Stimulated activated CD4-positive, alpha-beta T cell treated with anti-CD3 and anti-CD28 coated beads, Interleukin-1b, Interleukin-23, amount 100 ng/mL, for 48 hours (primary cell): ENCODE measurements at regions not wholly inside any gene's neighbourhood (a gene's known extent, or its start where the extent isn't known, plus 50 kb on each side); places are given as distances from the start of the nearest gene placed in this dataset.

Source experiments
- DNase-seq: peaks from one replicate; pipeline ENCODE4 v3.0.0-alpha.2; 2020

DNA sequence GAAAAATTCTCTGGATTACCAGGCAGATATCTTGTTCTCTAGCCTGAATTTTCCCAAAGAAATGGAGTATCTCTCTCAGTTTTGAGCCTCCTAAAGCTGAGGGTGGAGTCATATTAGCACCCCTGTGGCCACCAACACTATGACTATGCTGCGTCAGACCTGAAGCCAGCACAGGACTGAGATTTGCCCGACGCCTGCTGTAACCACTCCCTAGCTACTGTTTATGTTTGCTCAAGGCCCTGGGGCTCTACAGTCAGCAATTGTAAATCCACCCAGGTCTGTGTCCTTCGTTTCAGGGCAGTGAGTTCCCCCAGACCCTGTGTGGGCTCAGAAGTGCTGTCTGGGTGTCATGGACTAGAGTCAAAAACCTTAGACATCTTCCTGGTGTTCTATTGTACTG lies 61.4 kb downstream of the ZXDA start:
- no peak for DNase-seq

DNA sequence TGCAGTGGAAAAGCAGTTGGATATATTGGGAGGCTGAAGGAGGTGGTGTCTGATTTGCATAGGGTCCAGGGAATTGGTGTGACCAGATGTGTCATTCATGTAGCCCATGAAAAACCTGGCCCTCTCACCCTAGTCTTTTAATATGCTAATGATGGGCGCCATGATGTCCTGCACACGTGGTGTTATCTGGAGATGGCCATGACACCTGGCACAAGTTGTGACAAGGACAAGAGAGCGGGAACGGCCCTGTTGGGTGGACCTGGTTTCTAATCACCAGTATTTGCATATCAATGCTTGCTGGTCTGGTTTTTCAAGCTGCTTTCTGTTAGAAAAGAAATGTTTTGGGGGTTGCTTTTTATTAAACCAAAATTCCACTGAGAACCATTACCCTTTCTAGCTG lies 87.4 kb downstream of the ZXDA start:
- DNase-seq = no peak

DNA sequence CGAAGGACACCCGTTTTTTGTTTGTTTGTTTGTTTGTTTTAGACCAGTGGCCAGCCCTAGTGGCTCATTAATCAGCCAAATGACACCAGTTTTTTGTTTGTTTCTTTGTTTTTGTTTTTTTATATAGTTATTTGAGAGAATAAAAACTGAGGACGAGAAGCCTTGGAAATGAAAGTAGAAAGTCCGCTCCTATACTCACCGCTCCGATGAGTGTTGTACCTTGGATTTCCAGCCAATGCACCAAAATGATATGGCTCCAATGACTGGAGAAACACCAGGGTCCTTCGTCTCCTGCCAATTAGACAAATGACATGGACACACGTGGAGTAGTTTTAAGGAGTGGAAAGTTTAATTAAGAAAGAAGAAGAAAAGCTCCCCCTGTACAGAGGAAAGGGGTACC lies 87.9 kb downstream of the ZXDA start:
- no peak for DNase-seq

DNA sequence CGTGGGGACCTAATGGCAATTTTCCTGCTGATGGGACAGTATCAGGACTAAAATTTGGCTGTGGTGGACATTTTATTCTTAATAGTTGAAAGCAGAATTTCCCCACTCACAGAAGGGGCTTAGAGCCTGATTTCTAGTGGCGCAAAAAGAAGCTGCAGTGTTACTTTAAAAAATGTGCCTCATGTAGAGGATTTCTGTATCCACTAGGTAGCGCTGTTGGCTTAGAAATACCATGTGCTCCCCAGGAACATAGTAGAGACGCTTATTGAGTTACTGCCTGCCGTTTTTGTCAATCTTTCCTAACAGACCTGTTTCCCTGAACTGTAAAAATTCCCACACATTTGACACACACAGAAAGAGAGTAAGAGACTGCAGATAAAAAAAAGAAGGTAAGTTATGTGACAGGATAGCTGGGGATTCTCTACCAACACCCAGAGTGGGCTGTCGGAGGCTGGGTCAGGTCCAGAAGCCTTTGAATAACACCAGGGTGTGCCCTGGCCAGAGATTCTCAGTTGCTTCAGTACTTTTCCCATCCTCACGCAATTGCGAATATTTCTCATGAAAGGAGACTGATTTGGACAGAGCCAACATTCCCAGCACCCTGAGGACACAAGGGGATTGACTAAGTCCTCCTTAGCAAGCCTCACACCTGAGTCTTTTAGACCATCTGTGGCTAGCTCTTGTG lies 88.4 kb downstream of the ZXDA start:
- peak; percentile 2 for DNase-seq

DNA sequence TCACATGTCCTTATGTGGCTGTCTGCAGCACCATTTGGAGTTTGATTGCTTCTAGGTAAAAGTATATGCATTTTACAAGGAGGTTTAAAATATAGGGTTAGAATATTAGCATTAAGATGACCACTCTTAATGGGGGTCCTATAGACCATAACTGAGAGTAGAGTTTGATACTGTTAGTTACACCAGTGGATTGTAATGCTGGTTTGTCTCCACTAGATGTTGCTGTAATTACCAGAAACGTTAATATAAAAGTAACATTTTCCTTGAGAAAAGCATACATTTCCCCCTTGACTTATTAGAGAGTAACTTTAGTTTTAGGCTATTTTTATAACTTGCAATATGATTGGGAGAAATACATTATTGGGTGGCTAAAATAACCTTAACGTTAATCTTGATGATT lies 93.0 kb downstream of the ZXDA start:
- no peak for DNase-seq

DNA sequence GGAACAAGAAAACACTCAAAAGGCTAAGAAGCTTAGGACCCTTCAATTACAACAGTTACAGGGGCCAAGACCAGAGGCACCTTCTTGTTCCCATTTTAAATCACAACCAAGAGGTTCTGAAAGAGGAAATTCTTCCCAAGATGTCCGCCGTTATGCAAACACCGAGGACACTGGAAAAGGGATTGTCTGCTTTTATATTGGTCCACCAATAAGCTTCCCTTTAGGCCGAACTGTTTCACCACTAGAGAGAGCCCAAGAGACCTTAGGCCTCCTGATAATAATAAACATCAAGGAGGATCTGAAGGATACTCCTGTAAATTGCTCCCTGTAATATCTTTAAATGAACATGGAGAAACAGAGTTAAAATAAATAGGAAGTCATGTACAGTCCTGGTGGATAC lies 92.6 kb upstream of the NLRP2B start:
- no peak for DNase-seq

DNA sequence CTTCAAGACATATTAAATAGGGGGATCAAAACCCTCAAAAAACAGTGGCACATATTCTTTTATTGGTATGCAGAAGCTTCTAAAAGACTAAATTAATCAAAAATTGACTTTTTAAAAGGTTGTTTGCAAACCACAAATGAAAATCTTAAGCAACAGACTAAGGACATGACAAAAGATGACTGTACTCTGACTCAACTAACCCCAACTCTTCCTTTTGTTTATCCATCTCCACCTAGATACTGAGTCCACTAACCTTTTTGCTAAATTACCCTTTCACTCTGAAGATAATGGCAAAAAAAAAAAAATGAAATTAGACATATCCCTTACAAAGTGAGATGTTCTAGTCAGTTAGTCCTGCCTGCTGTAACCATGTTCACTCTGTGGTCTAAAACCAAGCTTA lies 91.6 kb upstream of the NLRP2B start:
- no peak for DNase-seq

DNA sequence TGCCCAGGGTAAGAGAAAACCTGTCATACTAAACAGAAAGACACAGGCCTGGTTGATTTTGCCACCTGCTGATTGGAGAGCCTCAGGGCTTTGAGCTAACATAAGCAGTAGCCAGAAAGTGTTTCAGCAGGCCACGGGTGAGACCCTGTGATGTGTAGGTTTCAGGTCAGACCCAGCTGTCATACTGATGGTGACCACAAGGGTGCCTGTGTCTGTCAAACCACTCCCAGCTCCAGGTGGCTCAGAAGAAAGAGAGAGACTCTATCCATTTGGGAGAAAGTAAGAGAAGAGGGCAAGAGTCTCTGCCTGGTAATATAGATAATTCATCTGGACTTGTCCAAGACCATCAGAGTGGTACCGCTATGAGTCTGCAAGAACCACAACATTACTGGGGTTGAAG lies 72.8 kb upstream of the NLRP2B start:
- DNase-seq = no peak

DNA sequence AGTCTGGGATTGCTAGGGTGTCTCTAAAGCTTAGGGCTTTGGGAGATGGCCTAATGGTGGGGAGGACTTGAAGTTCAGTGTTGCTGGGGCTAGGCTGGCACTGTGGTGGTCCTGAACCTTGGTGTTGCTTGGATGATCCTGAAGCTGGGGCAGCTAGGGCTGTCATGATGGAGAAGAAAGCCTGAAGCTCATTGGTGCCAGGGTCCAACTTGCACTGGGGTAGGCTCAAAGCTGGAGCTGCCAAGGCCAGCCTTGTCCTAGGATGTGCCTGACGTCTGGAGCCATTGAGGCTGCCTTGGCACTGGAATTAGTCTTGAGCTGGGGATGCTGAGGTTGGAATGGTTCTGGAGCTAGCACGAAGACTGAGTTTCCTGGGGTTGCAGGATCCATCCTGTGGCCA lies 61.0 kb upstream of the NLRP2B start:
- no peak for DNase-seq

DNA sequence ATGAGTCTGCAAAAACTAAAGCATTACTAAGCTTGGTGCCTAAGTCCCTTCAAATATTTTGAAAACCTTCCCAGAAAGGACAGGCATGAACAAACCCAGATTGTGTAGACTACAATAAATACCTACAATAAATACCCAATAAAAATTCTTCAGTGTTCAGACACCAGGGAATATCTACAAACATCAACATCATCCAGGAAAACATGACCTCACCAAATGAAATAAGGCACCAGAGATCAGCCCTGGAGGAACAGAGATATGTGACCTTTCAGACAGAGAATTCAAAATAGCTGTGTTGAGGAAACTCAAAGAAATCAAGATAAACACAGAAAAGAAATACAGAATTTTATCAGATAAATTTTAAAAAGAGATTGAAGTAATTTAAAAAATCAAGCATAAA lies 57.8 kb upstream of the NLRP2B start:
- no peak for DNase-seq
